Large intestine (tissue), 3 donors: ENCODE measurements at regions not wholly inside any gene's neighbourhood (a gene's known extent, or its start where the extent isn't known, plus 50 kb on each side); places are given as distances from the start of the nearest gene placed in this dataset.
A peak's percentile ranks its signal among the peaks of the same experiment; 100 is the strongest.

Experiments
- DNase-seq, 2 donors: peaks; one replicate each; pipeline versions ENCODE4 v3.0.0 to v3.0.0-alpha.2; 2013
- H3K27ac ChIP-seq: one replicate; pipeline ENCODE4 v1.5.1; 2013; ENCODE audit warnings: low read length
- H3K27me3 ChIP-seq: 2 replicates; pipeline ENCODE4 v1.6.1; 2013; ENCODE audit warnings: low read length; ENCODE audit not compliant: control insufficient read depth, insufficient read depth
- H3K36me3 ChIP-seq: 2 replicates; pipeline ENCODE4 v1.6.1; 2013; ENCODE audit warnings: low read length; ENCODE audit not compliant: control insufficient read depth, insufficient read depth
- H3K4me1 ChIP-seq: one replicate; pipeline ENCODE4 v1.6.1; 2013; ENCODE audit warnings: low read length; ENCODE audit not compliant: control insufficient read depth, insufficient read depth
- H3K4me3 ChIP-seq: one replicate; pipeline ENCODE4 v1.5.1; 2013; ENCODE audit warnings: low read length
- H3K9me3 ChIP-seq: one replicate; pipeline ENCODE4 v1.6.1; 2013; ENCODE audit warnings: mild to moderate bottlenecking, low read depth, low read length, moderate library complexity; ENCODE audit not compliant: control insufficient read depth
- WGBS: methylation state at CpG from one replicate; pipeline ENCODE4 v1.1.5; 2013; ENCODE audit warnings: low lambda C conversion rate; ENCODE audit not compliant: insufficient coverage; 5-methylcytosine and 5-hydroxymethylcytosine counted together

GRCh38 chrX:36543499-36543898, 464.7 kb upstream of the FAM47C start:
- Histone ChIP-seq H3K36me3 (no peaks in the 10 kb centered on the region), H3K27me3 (no peaks in the 10 kb centered on the region), H3K9me3 (no peaks in the 10 kb centered on the region), H3K27ac (no peak overlapping the region), H3K4me3 (no peak overlapping the region), H3K4me1 (no peaks in the 10 kb centered on the region)
- no peak for DNase-seq
- no CpG with 5 or more reads among the region's 1 CpG for WGBS

GRCh38 chrX:36562986-36563385, 445.2 kb upstream of the FAM47C start:
- Histone ChIP-seq H3K9me3 (no peaks in the 10 kb centered on the region), H3K4me1 (no peaks in the 10 kb centered on the region), H3K4me3 (no peak overlapping the region), H3K27ac (no peak overlapping the region), H3K27me3 (no peaks in the 10 kb centered on the region), H3K36me3 (no peaks in the 10 kb centered on the region)
- WGBS: no CpG with 5 or more reads among the region's 2 CpGs
- DNase-seq: no peak

- Histone ChIP-seq H3K27ac (no peak overlapping the region), H3K9me3 (no peaks in the 10 kb centered on the region), H3K4me1 (no peaks in the 10 kb centered on the region), H3K36me3 (no peaks in the 10 kb centered on the region), H3K27me3 (no peaks in the 10 kb centered on the region), H3K4me3 (no peak overlapping the region)
- no CpG with 5 or more reads among the region's 1 CpG for WGBS
- no peak for DNase-seq
These were observed 439.2 kb upstream of the FAM47C start for GRCh38 chrX:36568946-36569345.

- Histone ChIP-seq H3K27ac (no peak overlapping the region), H3K27me3 (no peaks in the 10 kb centered on the region), H3K4me1 (no peaks in the 10 kb centered on the region), H3K4me3 (no peak overlapping the region), H3K9me3 (no peaks in the 10 kb centered on the region), H3K36me3 (no peaks in the 10 kb centered on the region)
- no CpG with 5 or more reads among the region's 2 CpGs for WGBS
- peak in 1 of 2 donors; percentile 3 for DNase-seq
These were observed 434.4 kb upstream of the FAM47C start for GRCh38 chrX:36573720-36574119.

- H3K27ac ChIP-seq: no peak overlapping the region
- H3K27me3 ChIP-seq: no peaks in the 10 kb centered on the region
- H3K36me3 ChIP-seq: no peaks in the 10 kb centered on the region
- no CpG with 5 or more reads among the region's 3 CpGs for WGBS
- H3K4me1 ChIP-seq: no peaks in the 10 kb centered on the region
- no peak overlapping the region for H3K4me3 ChIP-seq
- DNase-seq: no peak
- H3K9me3 ChIP-seq: no peaks in the 10 kb centered on the region
These were observed 432.5 kb upstream of the FAM47C start for GRCh38 chrX:36575670-36576069.

- Histone ChIP-seq H3K4me1 (no peaks in the 10 kb centered on the region), H3K27me3 (no peaks in the 10 kb centered on the region), H3K9me3 (no peaks in the 10 kb centered on the region), H3K4me3 (no peak overlapping the region), H3K36me3 (no peaks in the 10 kb centered on the region), H3K27ac (no peak overlapping the region)
- no peak for DNase-seq
- WGBS: 80% methylated on average over 1 of the region's 2 CpGs
These were observed 431.2 kb upstream of the FAM47C start for GRCh38 chrX:36577006-36577405.

DNA sequence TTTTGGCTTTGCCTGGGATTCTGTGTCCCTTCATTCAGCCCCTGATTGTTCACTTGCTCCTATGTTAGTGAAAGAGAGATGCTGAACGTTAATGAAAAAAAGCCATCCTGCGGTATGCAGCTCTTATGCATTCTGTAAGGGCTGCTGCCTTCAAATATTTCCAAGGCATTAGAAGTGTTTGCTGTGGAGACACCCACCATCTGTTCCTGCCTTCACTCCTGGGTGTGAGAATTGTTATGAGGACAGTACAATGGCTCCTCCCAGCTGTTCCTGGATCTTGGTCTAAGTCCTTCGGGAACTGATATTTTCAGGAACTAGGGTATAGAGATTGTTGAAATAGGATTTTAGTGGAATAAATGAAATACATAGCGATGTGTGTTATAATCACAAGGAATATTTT, 427.1 kb upstream of the FAM47C start:
- no CpG with 5 or more reads among the region's 4 CpGs for WGBS
- no peaks in the 10 kb centered on the region for H3K27me3 ChIP-seq

GRCh38 chrX:36583674-36584073, 424.5 kb upstream of the FAM47C start:
- 100% methylated on average over 1 of the region's 6 CpGs for WGBS
- Histone ChIP-seq H3K9me3 (no peaks in the 10 kb centered on the region), H3K4me1 (no peaks in the 10 kb centered on the region), H3K4me3 (no peak overlapping the region), H3K27me3 (no peaks in the 10 kb centered on the region), H3K36me3 (no peaks in the 10 kb centered on the region), H3K27ac (no peak overlapping the region)
- no peak for DNase-seq

More for the DNA sequence above, 427.1 kb upstream of the FAM47C start:
- no peak overlapping the region for H3K4me3 ChIP-seq
- H3K36me3 ChIP-seq: no peaks in the 10 kb centered on the region
- no peaks in the 10 kb centered on the region for H3K4me1 ChIP-seq
- no peaks in the 10 kb centered on the region for H3K9me3 ChIP-seq
- H3K27ac ChIP-seq: no peak overlapping the region
- DNase-seq: no peak

DNA sequence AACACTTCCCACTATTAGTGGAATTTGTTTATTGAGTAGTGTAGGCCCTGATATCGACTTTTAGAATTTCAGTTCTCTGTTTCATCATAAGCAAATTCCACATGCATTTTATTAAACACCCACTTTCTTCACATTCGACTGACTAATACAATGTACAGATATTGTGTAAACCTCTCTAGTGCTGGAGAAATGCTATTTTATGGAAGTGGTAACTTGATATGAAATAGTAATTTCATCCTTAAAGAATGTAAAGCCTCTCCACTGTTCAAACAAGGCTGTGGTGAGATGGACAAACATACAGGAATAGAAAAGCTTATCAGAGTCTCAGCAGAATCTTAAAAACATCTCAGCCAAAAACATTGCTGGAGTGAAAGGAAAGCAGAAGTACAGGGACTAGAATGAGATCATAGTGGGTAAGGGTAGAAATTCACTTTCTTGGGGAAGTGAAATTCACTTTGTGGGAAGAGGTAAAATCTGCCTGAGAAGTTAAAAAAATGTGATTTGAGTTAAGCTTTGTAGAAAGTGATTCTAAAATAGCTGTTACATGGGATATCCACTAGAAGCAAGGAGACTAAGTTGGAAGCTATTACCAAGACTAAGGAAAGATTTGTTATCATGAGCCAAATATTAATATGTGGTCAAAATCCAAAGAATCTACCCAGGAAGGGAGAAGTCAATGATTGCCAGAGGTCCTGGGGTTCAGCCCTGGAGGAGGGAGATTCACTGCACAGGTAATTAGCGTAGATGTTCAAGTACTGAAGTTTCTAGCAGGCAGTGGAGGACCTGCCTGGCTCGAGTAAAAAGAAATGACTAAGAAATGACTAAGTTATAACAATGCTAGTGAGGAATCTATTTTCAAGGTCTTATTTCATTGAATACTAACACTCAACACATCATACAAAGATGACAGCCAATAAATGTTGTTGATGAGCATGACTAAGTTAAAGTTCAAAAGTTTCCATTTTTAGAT, 398.3 kb upstream of the FAM47C start:
- WGBS: no CpG with 5 or more reads among the region's 4 CpGs

GRCh38 chrX:36626898-36627297, 381.3 kb upstream of the FAM47C start:
- H3K27me3 ChIP-seq: no peaks in the 10 kb centered on the region
- no peak overlapping the region for H3K27ac ChIP-seq
- H3K4me3 ChIP-seq: no peak overlapping the region
- H3K36me3 ChIP-seq: no peaks in the 10 kb centered on the region
- H3K9me3 ChIP-seq: no peaks in the 10 kb centered on the region
- DNase-seq: no peak
- no peaks in the 10 kb centered on the region for H3K4me1 ChIP-seq
- WGBS: no CpG with 5 or more reads among the region's 2 CpGs

More for the DNA sequence above, 398.3 kb upstream of the FAM47C start:
- H3K36me3 ChIP-seq: no peaks in the 10 kb centered on the region
- H3K4me1 ChIP-seq: no peaks in the 10 kb centered on the region
- no peak overlapping the region for H3K27ac ChIP-seq
- no peak overlapping the region for H3K4me3 ChIP-seq
- no peak for DNase-seq
- H3K9me3 ChIP-seq: no peaks in the 10 kb centered on the region
- H3K27me3 ChIP-seq: no peaks in the 10 kb centered on the region

DNA sequence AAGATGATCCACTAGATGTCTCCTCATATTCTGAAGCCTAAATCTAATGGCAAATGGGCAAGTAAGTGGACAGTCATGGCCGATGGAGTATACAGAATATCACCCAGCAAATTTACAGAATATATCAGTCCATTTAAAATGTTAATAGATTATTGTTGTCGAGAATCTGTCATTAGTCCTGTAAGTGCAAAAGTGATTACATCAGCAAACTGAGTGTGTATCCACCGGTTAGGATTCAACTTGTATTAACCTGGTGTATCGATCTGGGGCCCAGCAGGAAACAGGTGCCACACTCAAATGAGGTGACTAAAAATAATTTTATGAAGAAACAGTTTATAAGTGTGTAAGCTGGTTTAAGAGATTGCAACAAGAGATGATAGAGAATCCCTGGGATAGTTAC, 367.9 kb upstream of the FAM47C start:
- Histone ChIP-seq H3K27me3 (no peaks in the 10 kb centered on the region), H3K27ac (no peak overlapping the region), H3K9me3 (no peaks in the 10 kb centered on the region), H3K4me1 (no peaks in the 10 kb centered on the region), H3K4me3 (no peak overlapping the region), H3K36me3 (no peaks in the 10 kb centered on the region)
- no peak for DNase-seq
- no CpG with 5 or more reads among the region's 4 CpGs for WGBS
